ENCODE measurements at regions not wholly inside any gene's neighbourhood (a gene's known extent, or its start where the extent isn't known, plus 50 kb on each side); places are given as distances from the start of the nearest gene placed in this dataset.

DNA sequence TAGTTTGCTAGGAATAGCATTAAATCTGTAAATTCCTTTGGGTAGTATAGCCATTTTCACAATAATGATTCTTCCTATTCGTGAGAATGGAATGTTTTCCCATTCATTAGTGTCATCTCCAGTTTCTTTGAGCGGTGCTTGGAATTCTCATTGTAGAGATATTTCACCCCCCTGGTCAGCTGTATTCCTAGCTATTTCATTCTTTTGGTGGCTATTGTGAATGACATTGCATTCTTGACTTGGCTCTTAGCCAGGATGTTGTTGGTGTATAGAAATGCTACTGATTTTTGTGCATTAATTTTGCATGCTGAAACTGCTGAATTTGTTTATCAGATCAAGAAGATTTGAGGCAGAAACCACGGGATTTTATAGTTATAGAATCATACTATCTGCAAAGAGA, 690.5 kb upstream of the ALCAM start:
- TF ChIP-seq CTCF (IDR thresholded peaks at IDR 0.05), result no peak
- TF ChIP-seq POLR2AphosphoS5 (IDR thresholded peaks at IDR 0.05; ENCODE audit: insufficient read depth in 1 of 2, low read depth in 1 of 2), result no peak
